ENCODE measurements at regions not wholly inside any gene's neighbourhood (a gene's known extent, or its start where the extent isn't known, plus 50 kb on each side); places are given as distances from the start of the nearest gene placed in this dataset.

- CTCF ChIA-PET, result no interaction called here
- no TSS peak for BruUV-seq (replicated peaks)
Measured at GRCh38 chr19:5393088-5393487, 52.5 kb upstream of the PTPRS start.

GRCh38 chr19:5394551-5395505 is 54.2 kb upstream of the PTPRS start:
- Histone ChIP-seq H4K20me1 (ENCODE audit: insufficient read depth) (no peaks in the 10 kb centered on the region), H3K9me3 (ENCODE audit: control insufficient read depth in 1 of 2, insufficient read depth in 1 of 2, low read depth in 1 of 2, low read length in 2 of 2) (no peaks in the 10 kb centered on the region), H3K27ac (ENCODE audit: low read depth, low read length) (no peak overlapping the region), H3K9ac (ENCODE audit: low read length) (no peak overlapping the region), H3K36me3 (ENCODE audit: control insufficient read depth in 1 of 2, insufficient read depth in 2 of 2, low read length in 2 of 2) (no peaks in the 10 kb centered on the region), H3K9me2 (ENCODE audit: insufficient read depth) (no peaks in the 10 kb centered on the region), H3K4me2 (ENCODE audit: low read length) (no peak overlapping the region), H3K4me3 (replicated peaks in 1 of 2; ENCODE audit: low read depth in 1 of 2, low read length in 2 of 2) (no peak overlapping the region), H3K27me3 (ENCODE audit: insufficient read depth, low read length) (peaks cover 26% of the 10 kb centered on the region), H2AFZ (ENCODE audit: low read depth, low read length, poor library complexity, severe bottlenecking) (no peak overlapping the region), H3K79me2 (ENCODE audit: insufficient read depth, low read length) (no peaks in the 10 kb centered on the region), H3K4me1 (ENCODE audit: control insufficient read depth in 1 of 2, insufficient read depth in 2 of 2, low read length in 2 of 2) (no peaks in the 10 kb centered on the region)
- ChIA-PET POLR2A (no interaction called here), RAD21 (ENCODE audit: low non-redundant PET in 1 of 2, low total read pairs in 2 of 2, uncharacterized antibody in 2 of 2, unreplicated experiment in 2 of 2) (no interaction called here), CTCF (no interaction called here)
- BruUV-seq (replicated peaks), result no TSS peak
- DNase-seq (ENCODE audit: low read depth, low spot score) (no peak), ATAC-seq (no peak)
- intact Hi-C loops (cut with micrococcal nuclease), result no loop called here
- TF ChIP-seq POLR2AphosphoS5 (IDR thresholded peaks at IDR 0.05; ENCODE audit: low read depth, low read length) (no peak), ZFX (IDR thresholded peaks at IDR 0.05) (no peak), CEBPB (IDR thresholded peaks at IDR 0.05; ENCODE audit: low read depth) (no peak), CBX3 (IDR thresholded peaks at IDR 0.05; ENCODE audit: low read depth) (no peak), ZBTB33 (IDR thresholded peaks at IDR 0.05; ENCODE audit: extremely low read depth, insufficient replicate concordance, low read length) (no peak), SRF (IDR thresholded peaks at IDR 0.05; ENCODE audit: low read depth) (no peak), ZNF274 (IDR thresholded peaks at IDR 0.05; ENCODE audit: low read depth, low read length) (no peak), EZH2phosphoT487 (IDR thresholded peaks at IDR 0.05; ENCODE audit: borderline replicate concordance) (no peak), EGR1 (IDR thresholded peaks at IDR 0.05; ENCODE audit: low read depth) (no peak), YY1 (IDR thresholded peaks at IDR 0.05; ENCODE audit: extremely low read depth, insufficient replicate concordance, low read depth, low read length) (no peak)
- TF ChIP-seq, protein P1, sequence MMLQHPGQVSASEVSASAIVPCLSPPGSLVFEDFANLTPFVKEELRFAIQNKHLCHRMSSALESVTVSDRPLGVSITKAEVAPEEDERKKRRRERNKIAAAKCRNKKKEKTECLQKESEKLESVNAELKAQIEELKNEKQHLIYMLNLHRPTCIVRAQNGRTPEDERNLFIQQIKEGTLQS (IDR thresholded peaks at IDR 0.05), result no peak
- TF ChIP-seq, protein P2, sequence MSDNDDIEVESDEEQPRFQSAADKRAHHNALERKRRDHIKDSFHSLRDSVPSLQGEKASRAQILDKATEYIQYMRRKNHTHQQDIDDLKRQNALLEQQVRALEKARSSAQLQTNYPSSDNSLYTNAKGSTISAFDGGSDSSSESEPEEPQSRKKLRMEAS (IDR thresholded peaks at IDR 0.05), result no peak
- TF ChIP-seq, protein P3, sequence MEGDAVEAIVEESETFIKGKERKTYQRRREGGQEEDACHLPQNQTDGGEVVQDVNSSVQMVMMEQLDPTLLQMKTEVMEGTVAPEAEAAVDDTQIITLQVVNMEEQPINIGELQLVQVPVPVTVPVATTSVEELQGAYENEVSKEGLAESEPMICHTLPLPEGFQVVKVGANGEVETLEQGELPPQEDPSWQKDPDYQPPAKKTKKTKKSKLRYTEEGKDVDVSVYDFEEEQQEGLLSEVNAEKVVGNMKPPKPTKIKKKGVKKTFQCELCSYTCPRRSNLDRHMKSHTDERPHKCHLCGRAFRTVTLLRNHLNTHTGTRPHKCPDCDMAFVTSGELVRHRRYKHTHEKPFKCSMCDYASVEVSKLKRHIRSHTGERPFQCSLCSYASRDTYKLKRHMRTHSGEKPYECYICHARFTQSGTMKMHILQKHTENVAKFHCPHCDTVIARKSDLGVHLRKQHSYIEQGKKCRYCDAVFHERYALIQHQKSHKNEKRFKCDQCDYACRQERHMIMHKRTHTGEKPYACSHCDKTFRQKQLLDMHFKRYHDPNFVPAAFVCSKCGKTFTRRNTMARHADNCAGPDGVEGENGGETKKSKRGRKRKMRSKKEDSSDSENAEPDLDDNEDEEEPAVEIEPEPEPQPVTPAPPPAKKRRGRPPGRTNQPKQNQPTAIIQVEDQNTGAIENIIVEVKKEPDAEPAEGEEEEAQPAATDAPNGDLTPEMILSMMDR (IDR thresholded peaks at IDR 0.05 in 2 of 3, conservative IDR thresholded peaks at IDR 0.05 in 1 of 3; ENCODE audit: borderline replicate concordance in 1 of 3, insufficient read depth in 1 of 3, low read depth in 2 of 3, low read length in 2 of 3), result no peak

More at GRCh38 chr19:5393088-5393487, 52.5 kb upstream of the PTPRS start:
- ATAC-seq (no peak), DNase-seq (ENCODE audit: low read depth, low spot score) (no peak)
- no peaks in the 10 kb centered on the region for H3K79me2 ChIP-seq (ENCODE audit: insufficient read depth, low read length)
- TF ChIP-seq ZNF274 (IDR thresholded peaks at IDR 0.05; ENCODE audit: low read depth, low read length), result no peak
- no peak for TF ChIP-seq SP1 (IDR thresholded peaks at IDR 0.05; ENCODE audit: low read depth)
- TF ChIP-seq POLR2AphosphoS5 (IDR thresholded peaks at IDR 0.05; ENCODE audit: low read depth, low read length), result no peak
- H4K20me1 ChIP-seq (ENCODE audit: insufficient read depth), result no peaks in the 10 kb centered on the region
- no peaks in the 10 kb centered on the region; a peak in 1 of 4 replicates for H3K9me3 ChIP-seq (ENCODE audit: control insufficient read depth in 1 of 2, insufficient read depth in 1 of 2, low read depth in 1 of 2, low read length in 2 of 2)
- no peak overlapping the region for H3K4me2 ChIP-seq (ENCODE audit: low read length)
- no peak overlapping the region for H2AFZ ChIP-seq (ENCODE audit: low read depth, low read length, poor library complexity, severe bottlenecking)
- RAD21 ChIA-PET (ENCODE audit: low non-redundant PET in 1 of 2, low total read pairs in 2 of 2, uncharacterized antibody in 2 of 2, unreplicated experiment in 2 of 2), result no interaction called here
- intact Hi-C loops (cut with micrococcal nuclease), result no loop called here
- H3K4me1 ChIP-seq (ENCODE audit: control insufficient read depth in 1 of 2, insufficient read depth in 2 of 2, low read length in 2 of 2), result no peaks in the 10 kb centered on the region
- POLR2A ChIA-PET, result no interaction called here
- no peaks in the 10 kb centered on the region for H3K36me3 ChIP-seq (ENCODE audit: control insufficient read depth in 1 of 2, insufficient read depth in 2 of 2, low read length in 2 of 2)
- H3K9ac ChIP-seq (ENCODE audit: low read length), result no peak overlapping the region
- peaks cover 26% of the 10 kb centered on the region for H3K27me3 ChIP-seq (ENCODE audit: insufficient read depth, low read length)
- no peaks in the 10 kb centered on the region for H3K9me2 ChIP-seq (ENCODE audit: insufficient read depth)
- no peak overlapping the region for H3K27ac ChIP-seq (ENCODE audit: low read depth, low read length)
- H3K4me3 ChIP-seq (replicated peaks in 1 of 2; ENCODE audit: low read depth in 1 of 2, low read length in 2 of 2), result no peak overlapping the region

Data from HCT116 (cell line).